Astrocyte of the hippocampus (primary cell): ENCODE measurements at regions not wholly inside any gene's neighbourhood (a gene's known extent, or its start where the extent isn't known, plus 50 kb on each side); places are given as distances from the start of the nearest gene placed in this dataset.

Experiments
- DNase-seq: peaks from one replicate; pipeline ENCODE4 v3.0.0; 2011; ENCODE audit warnings: low read depth, low spot score

DNA sequence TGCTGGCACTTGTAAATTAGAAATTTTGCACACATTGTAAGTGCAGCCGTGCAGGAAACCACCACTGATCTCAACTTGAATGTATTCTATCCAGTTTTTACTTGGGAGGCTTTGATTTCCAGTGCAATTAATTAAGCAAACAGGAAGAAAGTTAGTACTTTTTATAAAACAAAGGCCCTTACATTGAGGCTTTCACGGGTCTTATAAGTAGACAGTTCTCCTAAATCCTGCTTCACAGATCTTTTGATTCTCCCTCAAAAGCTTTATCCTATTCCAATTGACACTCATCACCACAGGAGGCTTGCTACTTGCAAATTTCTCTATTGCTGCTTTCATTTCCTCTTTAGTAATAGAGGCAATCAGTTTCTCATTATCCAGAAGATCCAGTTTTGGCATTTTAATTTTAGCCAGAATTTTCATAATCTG is 90.1 kb downstream of the ERCC5 start:
- no peak for DNase-seq

DNA sequence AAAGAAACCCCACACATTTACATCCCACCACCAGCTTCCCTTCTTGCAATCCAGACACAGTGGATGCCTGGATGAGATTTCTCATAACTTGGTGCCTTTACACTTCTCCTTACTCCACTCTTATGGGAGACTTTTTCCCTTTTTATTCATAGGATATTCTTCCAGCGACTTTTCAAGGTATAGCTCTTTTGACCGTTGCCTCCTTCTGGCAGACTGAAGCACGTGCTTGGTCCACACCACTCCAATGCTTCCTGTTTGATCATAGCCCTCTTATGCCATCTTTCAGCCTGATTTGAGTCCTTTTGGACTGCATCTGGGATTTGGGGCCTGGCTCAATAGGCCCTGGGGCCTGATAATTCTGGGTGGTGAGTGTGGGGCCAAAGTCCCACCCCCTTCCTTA is 87.7 kb downstream of the ERCC5 start:
- no peak for DNase-seq

DNA sequence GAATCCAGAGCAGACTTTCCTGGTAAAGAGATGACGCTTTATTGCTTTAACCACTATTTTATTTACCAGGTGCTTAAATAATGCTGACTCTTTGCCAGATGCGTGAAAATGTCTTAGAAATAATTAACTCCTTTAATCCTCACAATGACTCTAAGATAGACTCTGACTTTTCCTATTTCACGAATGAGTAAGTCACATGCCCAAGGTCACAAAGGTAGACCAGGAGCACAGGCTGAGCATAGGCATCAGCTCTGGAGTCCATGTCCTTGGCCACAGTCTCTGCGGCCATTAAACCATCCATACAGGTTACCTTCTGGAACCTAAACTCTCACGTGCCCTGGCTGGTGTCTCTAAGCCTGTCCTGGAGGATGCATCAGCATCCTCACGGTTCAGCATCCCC is 87.3 kb downstream of the ERCC5 start:
- no peak for DNase-seq

DNA sequence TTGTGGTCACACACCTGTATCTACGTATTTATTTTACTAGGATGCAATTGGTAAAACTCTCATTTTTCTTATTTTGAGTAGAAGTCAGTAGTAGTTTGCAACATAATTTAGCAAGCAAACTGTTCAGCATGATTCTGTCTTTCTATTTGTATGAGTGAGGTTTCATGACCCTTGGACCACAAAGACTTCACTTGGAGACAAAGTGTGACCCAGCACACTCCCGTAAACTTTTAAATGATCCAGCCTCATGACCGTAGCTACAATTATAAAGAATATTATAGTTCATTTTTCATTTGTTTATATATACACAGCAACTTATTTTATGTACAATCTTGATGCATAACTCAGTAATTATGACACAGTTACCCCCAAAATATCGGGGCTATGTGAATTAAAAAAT is 86.5 kb downstream of the ERCC5 start:
- no peak for DNase-seq

DNA sequence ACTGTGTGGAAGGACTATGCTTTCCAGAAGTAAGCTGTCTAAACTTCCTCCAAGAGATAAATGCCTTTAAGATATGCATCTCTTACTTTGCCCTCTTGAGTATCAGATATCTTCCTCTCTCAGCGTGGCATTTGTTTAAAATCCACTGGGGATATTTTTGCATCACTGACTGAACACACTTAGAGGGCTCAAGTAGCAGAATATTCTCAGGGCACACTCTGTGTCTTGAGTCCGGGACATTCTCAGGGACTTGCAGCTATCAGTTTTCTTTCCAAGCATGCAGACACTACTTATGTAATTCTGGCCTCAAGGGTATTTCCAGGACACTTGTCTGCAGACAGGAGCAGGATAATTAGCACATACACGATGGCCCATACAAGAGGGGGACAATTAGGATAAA is 84.7 kb downstream of the ERCC5 start:
- no peak for DNase-seq

DNA sequence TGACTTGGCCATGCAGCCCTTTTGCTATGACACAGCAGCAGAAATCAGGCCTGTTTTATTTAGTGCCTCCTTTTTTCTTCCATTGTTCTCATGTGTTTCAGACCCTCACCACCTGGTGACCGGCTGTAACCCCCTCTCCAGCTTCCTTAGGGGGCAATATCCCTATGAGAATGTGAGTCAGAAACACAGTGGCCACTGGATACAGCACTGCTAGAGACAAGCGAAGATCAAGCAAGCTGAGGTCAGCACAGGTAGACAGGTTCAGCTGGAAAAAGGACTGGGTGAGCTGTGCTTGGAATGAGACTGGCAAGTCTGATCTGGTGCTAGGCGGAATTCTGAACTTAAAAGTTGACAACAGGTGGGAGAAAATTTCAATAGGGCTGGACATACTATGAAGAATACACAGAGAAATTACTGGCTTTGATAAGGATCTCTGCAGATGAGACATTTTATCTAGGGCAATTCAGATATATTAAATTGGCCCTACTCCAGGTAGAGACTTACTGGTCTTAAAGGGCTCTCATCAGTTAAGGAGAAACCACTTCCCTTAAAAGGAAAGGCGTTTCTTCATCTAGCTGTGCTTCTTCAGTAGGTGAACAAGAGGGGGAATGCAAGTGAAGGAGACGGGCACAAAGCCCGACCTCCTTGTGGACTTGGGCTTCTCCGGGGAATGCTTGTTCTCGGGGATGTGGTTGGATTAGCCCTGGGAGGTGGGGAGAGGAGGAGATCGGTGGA is 83.3 kb downstream of the ERCC5 start:
- DNase-seq = no peak
